ENCODE measurements at regions not wholly inside any gene's neighbourhood (a gene's known extent, or its start where the extent isn't known, plus 50 kb on each side); places are given as distances from the start of the nearest gene placed in this dataset.

DNA sequence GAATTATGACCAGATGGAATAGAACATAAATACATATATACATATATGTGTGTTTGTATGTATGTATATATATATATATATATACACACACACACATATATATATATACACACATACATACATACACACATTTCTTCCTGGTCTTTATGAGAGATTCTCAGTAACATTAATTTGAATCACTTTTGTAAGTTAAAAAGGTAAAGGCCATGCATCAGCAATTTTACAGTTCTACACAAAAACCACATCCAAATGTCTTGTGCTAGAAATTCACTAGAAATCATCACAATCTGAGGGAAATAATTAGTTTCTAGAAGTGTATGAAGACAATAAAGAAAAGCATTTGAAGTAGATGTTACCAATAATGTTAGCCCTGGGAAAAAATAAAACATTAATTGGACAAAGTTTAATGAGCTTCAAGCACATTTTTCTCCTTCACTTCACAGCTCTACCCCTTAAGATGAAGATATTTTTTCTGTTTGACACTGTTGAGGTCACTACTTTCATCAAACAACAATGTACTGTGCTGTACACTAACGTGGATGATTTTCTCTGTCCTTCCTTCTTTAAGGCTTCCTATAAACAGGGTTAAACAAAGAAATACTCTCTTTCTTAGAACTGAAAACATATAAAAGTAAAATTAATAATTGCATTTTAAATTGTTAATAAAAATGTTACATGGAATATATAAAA, 189.2 kb upstream of the NR4A3 start (continued):
- no peak for TF ChIP-seq RAD21 (IDR thresholded peaks at IDR 0.05 in 1 of 2, conservative IDR thresholded peaks at IDR 0.05 in 1 of 2; ENCODE audit: low read depth in 2 of 2, low read length in 2 of 2)
- no peak for TF ChIP-seq CTBP2 (IDR thresholded peaks at IDR 0.05; ENCODE audit: borderline replicate concordance, insufficient read depth, insufficient read length, low read length)
- no peak for TF ChIP-seq CHD1 (IDR thresholded peaks at IDR 0.05; ENCODE audit: low read depth, low read length)
- TF ChIP-seq SP2 (IDR thresholded peaks at IDR 0.05; ENCODE audit: low read length): no peak
- TF ChIP-seq CBX8 (IDR thresholded peaks at IDR 0.05; ENCODE audit: borderline replicate concordance, low read depth, low read length): no peak
- TF ChIP-seq SIN3A (conservative IDR thresholded peaks at IDR 0.05 in 1 of 2, IDR thresholded peaks at IDR 0.05 in 1 of 2; ENCODE audit: low read depth in 1 of 2, low read length in 2 of 2): no peak
